Brain microvascular endothelial cell (primary cell): ENCODE measurements at regions not wholly inside any gene's neighbourhood (a gene's known extent, or its start where the extent isn't known, plus 50 kb on each side); places are given as distances from the start of the nearest gene placed in this dataset.

Experiments
- DNase-seq: peaks from one replicate; pipeline ENCODE4 v3.0.0-alpha.2; 2020
- H3K27ac ChIP-seq: fragments of 250-450 bp; sonication (Bioruptor Pico); 2 replicates; pipeline ENCODE4 v1.5.1; 2020; ENCODE audit warnings: mild to moderate bottlenecking, moderate library complexity
- H3K27me3 ChIP-seq: fragments of 250-450 bp; sonication (Bioruptor Pico); replicated peaks from 2 replicates; pipeline ENCODE4 v1.5.1; 2020; ENCODE audit warnings: mild to moderate bottlenecking
- H3K36me3 ChIP-seq: fragments of 250-450 bp; sonication (Bioruptor Pico); replicated peaks from 2 replicates; pipeline ENCODE4 v1.5.1; 2020; ENCODE audit warnings: mild to moderate bottlenecking
- H3K4me3 ChIP-seq: 2 replicates; pipeline ENCODE4 v1.5.1; 2011; ENCODE audit warnings: low read depth, mild to moderate bottlenecking, control low read depth, low read length, moderate library complexity
- CTCF ChIP-seq: IDR thresholded peaks from 2 replicates; pipeline ENCODE4 v1.5.1; 2011; ENCODE audit warnings: low read depth, mild to moderate bottlenecking, moderate library complexity, low read length, control low read depth, inconsistent platforms; ENCODE audit errors: missing control alignments
- in situ Hi-C: cut with HindIII; loops from 2 replicates; pipeline ENCODE4 v1.10.0; 2017; ENCODE audit warnings: low sequenced_read_pairs, low pct_ligation_motif_present

GRCh38 chr6:56837322-56837894 lies 117.5 kb upstream of the BEND6 start:
- Histone ChIP-seq H3K27me3 (no peaks in the 10 kb centered on the region), H3K4me3 (no peak overlapping the region), H3K36me3 (no peaks in the 10 kb centered on the region), H3K27ac (no peak overlapping the region)
- no peak for DNase-seq
- no peak for TF ChIP-seq CTCF
- in situ Hi-C loops, result no loop called here

GRCh38 chr6:56835612-56836011 lies 119.3 kb upstream of the BEND6 start:
- in situ Hi-C loops, result no loop called here
- Histone ChIP-seq H3K36me3 (no peaks in the 10 kb centered on the region), H3K27ac (no peak overlapping the region), H3K27me3 (no peaks in the 10 kb centered on the region), H3K4me3 (no peak overlapping the region)
- TF ChIP-seq CTCF, result no peak
- DNase-seq, result no peak

- Histone ChIP-seq H3K27ac (no peak overlapping the region), H3K36me3 (no peaks in the 10 kb centered on the region), H3K27me3 (no peaks in the 10 kb centered on the region), H3K4me3 (no peak overlapping the region)
- in situ Hi-C loops, result no loop called here
- TF ChIP-seq CTCF, result no peak
- DNase-seq, result no peak
Observed at GRCh38 chr6:56833873-56834272, 121.0 kb upstream of the BEND6 start.

- in situ Hi-C loops, result no loop called here
- no peaks in the 10 kb centered on the region for H3K27me3 ChIP-seq
- H3K36me3 ChIP-seq, result no peaks in the 10 kb centered on the region
- TF ChIP-seq CTCF, result no peak
- no peak for DNase-seq
- no peak overlapping the region for H3K27ac ChIP-seq
- H3K4me3 ChIP-seq, result no peak overlapping the region
Observed at GRCh38 chr6:56833127-56833791, 121.6 kb upstream of the BEND6 start.

- in situ Hi-C loops, result no loop called here
- DNase-seq, result no peak
- no peak for TF ChIP-seq CTCF
- Histone ChIP-seq H3K27me3 (no peaks in the 10 kb centered on the region), H3K4me3 (no peak overlapping the region), H3K36me3 (no peaks in the 10 kb centered on the region), H3K27ac (no peak overlapping the region)
Observed at GRCh38 chr6:56832225-56832624, 122.7 kb upstream of the BEND6 start.

GRCh38 chr6:56831334-56831733 lies 123.6 kb upstream of the BEND6 start:
- no peak for DNase-seq
- in situ Hi-C loops, result no loop called here
- no peaks in the 10 kb centered on the region for H3K36me3 ChIP-seq
- no peaks in the 10 kb centered on the region for H3K27me3 ChIP-seq
- no peak overlapping the region for H3K4me3 ChIP-seq
- no peak overlapping the region for H3K27ac ChIP-seq
- TF ChIP-seq CTCF, result no peak
